ENCODE measurements at regions not wholly inside any gene's neighbourhood (a gene's known extent, or its start where the extent isn't known, plus 50 kb on each side); places are given as distances from the start of the nearest gene placed in this dataset.
"Not testable (repeated sequence)": the region's sequence is repeated elsewhere in the genome, so short reads cannot be mapped to it uniquely, and the experiment has no call there.

DNA sequence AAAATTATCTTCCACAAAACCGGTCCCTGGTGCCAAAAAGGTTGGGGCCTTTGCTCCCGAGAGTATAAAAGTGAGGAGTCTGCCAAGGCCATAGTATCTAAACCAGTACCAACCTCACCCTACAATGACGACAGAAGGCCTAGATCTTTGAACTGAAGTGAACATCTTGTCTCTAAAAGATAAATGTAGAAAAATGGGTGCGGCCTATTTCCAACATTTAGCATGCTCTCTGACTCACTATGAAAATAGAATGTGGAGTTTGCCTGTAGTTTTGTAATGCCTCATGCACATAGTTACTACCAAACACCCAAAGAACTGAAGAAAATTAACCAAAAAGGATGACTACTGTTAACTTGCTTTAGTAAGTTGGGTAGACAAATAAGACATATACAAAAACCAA is 218.4 kb downstream of the SLITRK2 start:
- Histone ChIP-seq H3K4me3 (ENCODE audit: low read length, poor library complexity, severe bottlenecking) (no peak overlapping the region), H3K36me3 (ENCODE audit: insufficient read depth, low read length) (no peaks in the 10 kb centered on the region), H3K9me3 (ENCODE audit: insufficient read depth, low read depth, low read length) (no peaks in the 10 kb centered on the region), H3K4me1 (ENCODE audit: insufficient read depth, low read length, poor library complexity, severe bottlenecking) (no peaks in the 10 kb centered on the region), H3K9ac (ENCODE audit: low read depth, low read length, poor library complexity, severe bottlenecking) (no peak overlapping the region), H3K27me3 (ENCODE audit: insufficient read depth, low read length, poor library complexity, severe bottlenecking) (no peaks in the 10 kb centered on the region), H3K79me2 (ENCODE audit: insufficient read depth, low read length) (no peaks in the 10 kb centered on the region), H3K9me2 (replicated peaks; ENCODE audit: low read depth, low read length) (no peaks in the 10 kb centered on the region), H3K4me2 (ENCODE audit: low read depth, low read length, poor library complexity, severe bottlenecking) (no peak overlapping the region), H2AFZ (ENCODE audit: low read length) (no peak overlapping the region), H4K20me1 (ENCODE audit: insufficient read depth, low read length, poor library complexity, severe bottlenecking) (no peaks in the 10 kb centered on the region), H3F3A (ENCODE audit: low read depth) (no peaks in the 10 kb centered on the region)
- TF ChIP-seq, protein P1, sequence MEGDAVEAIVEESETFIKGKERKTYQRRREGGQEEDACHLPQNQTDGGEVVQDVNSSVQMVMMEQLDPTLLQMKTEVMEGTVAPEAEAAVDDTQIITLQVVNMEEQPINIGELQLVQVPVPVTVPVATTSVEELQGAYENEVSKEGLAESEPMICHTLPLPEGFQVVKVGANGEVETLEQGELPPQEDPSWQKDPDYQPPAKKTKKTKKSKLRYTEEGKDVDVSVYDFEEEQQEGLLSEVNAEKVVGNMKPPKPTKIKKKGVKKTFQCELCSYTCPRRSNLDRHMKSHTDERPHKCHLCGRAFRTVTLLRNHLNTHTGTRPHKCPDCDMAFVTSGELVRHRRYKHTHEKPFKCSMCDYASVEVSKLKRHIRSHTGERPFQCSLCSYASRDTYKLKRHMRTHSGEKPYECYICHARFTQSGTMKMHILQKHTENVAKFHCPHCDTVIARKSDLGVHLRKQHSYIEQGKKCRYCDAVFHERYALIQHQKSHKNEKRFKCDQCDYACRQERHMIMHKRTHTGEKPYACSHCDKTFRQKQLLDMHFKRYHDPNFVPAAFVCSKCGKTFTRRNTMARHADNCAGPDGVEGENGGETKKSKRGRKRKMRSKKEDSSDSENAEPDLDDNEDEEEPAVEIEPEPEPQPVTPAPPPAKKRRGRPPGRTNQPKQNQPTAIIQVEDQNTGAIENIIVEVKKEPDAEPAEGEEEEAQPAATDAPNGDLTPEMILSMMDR (conservative IDR thresholded peaks at IDR 0.05; ENCODE audit: low read length), result no peak
- no peak for TF ChIP-seq EZH2phosphoT487 (IDR thresholded peaks at IDR 0.05; ENCODE audit: borderline replicate concordance)

DNA sequence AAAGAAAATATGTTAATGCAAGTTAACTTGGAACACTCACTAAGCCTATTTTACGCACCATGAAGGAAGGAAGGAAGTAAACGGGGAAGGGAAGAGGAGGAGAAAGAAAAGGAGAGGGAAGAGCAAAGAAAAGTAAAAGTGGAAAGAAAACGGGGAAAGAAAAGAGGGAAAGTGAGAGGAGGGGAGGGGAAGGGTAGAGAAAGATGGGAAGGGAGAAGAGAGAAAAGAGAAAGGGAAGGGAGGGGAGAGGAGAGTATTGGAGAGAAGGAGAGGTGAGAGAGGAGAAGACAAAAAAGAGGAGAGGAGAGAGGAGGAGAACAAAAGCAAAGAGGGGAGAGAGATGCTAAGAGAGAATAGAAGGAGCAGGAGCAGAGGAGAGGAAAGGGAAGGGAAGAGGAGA is 224.1 kb downstream of the SLITRK2 start:
- Histone ChIP-seq H3K9me3 (ENCODE audit: insufficient read depth, low read depth, low read length) (no peaks in the 10 kb centered on the region), H3F3A (ENCODE audit: low read depth) (no peaks in the 10 kb centered on the region), H3K79me2 (ENCODE audit: insufficient read depth, low read length) (no peaks in the 10 kb centered on the region), H3K36me3 (ENCODE audit: insufficient read depth, low read length) (no peaks in the 10 kb centered on the region), H4K20me1 (ENCODE audit: insufficient read depth, low read length, poor library complexity, severe bottlenecking) (no peaks in the 10 kb centered on the region), H3K4me2 (ENCODE audit: low read depth, low read length, poor library complexity, severe bottlenecking) (no peak overlapping the region), H2AFZ (ENCODE audit: low read length) (no peak overlapping the region), H3K27me3 (ENCODE audit: insufficient read depth, low read length, poor library complexity, severe bottlenecking) (no peaks in the 10 kb centered on the region), H3K4me3 (ENCODE audit: low read length, poor library complexity, severe bottlenecking) (no peak overlapping the region), H3K9me2 (replicated peaks; ENCODE audit: low read depth, low read length) (no peaks in the 10 kb centered on the region), H3K4me1 (ENCODE audit: insufficient read depth, low read length, poor library complexity, severe bottlenecking) (no peaks in the 10 kb centered on the region), H3K9ac (ENCODE audit: low read depth, low read length, poor library complexity, severe bottlenecking) (no peak overlapping the region)
- TF ChIP-seq, protein P1 (conservative IDR thresholded peaks at IDR 0.05; ENCODE audit: low read length), result no peak
- no peak for TF ChIP-seq EZH2phosphoT487 (IDR thresholded peaks at IDR 0.05; ENCODE audit: borderline replicate concordance)

DNA sequence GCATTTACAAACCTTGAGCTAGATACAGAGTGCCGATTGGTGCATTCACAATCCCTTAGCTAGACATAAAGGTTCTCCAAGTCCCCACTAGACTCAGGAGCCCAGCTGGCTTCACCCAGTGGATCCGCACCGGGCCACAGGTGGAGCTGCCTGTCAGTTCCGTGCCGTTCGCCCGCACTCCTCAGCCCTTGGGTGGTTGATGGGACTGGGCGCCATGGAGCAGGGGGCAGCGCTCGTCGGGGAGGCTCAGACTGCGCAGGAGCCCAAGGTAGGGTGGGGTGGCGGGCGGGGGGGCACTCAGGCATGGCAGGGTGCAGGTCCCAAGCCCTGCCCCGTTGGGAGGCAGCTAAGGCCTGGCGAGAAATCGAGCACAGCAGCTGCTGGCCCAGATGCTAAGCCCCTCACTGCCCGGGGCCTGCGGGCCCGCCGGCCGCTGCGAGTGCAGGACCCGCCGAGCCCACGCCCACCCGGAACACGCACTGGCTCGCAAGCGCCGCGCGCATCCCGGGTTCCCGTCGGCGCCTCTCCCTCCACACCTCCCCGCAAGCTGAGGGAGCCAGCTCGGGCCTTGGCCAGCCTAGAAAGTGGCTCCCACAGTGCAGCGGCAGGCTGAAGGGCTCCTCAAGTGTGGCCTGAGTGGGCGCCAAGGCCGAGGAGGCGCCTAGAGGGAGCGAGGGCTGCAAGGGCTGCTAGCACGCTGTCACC is 228.5 kb downstream of the SLITRK2 start:
- H3K4me1 ChIP-seq (ENCODE audit: insufficient read depth, low read length, poor library complexity, severe bottlenecking); H4K20me1 ChIP-seq (ENCODE audit: insufficient read depth, low read length, poor library complexity, severe bottlenecking); H3K4me2 ChIP-seq (ENCODE audit: low read depth, low read length, poor library complexity, severe bottlenecking); H3K79me2 ChIP-seq (ENCODE audit: insufficient read depth, low read length); H3K4me3 ChIP-seq (ENCODE audit: low read length, poor library complexity, severe bottlenecking); H2AFZ ChIP-seq (ENCODE audit: low read length); H3K9me3 ChIP-seq (ENCODE audit: insufficient read depth, low read depth, low read length); H3K9ac ChIP-seq (ENCODE audit: low read depth, low read length, poor library complexity, severe bottlenecking); H3K9me2 ChIP-seq (replicated peaks; ENCODE audit: low read depth, low read length); H3K27me3 ChIP-seq (ENCODE audit: insufficient read depth, low read length, poor library complexity, severe bottlenecking); H3K36me3 ChIP-seq (ENCODE audit: insufficient read depth, low read length); H3F3A ChIP-seq (ENCODE audit: low read depth): not testable (repeated sequence)

DNA sequence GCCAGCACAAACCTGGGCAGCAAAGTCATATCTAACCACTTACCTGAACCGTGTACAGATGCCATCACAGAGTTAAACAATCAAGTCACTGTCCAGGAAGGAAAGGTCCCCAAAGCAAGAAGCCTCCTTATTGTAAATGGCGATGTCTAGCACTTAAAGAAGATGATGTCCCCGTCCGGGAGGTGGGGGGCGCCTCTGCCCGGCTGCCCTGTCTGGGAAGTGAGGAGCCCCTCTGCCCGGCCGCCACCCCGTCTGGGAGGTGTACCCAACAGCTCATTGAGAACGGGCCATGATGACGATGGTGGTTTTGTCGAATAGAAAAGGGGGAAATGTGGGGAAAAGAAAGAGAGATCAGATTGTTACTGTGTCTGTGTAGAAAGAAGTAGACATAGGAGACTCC is 231.9 kb downstream of the SLITRK2 start:
- H3K36me3 ChIP-seq (ENCODE audit: insufficient read depth, low read length); H3F3A ChIP-seq (ENCODE audit: low read depth); H3K4me3 ChIP-seq (ENCODE audit: low read length, poor library complexity, severe bottlenecking); H3K4me2 ChIP-seq (ENCODE audit: low read depth, low read length, poor library complexity, severe bottlenecking); H3K79me2 ChIP-seq (ENCODE audit: insufficient read depth, low read length); H3K9me3 ChIP-seq (ENCODE audit: insufficient read depth, low read depth, low read length); H2AFZ ChIP-seq (ENCODE audit: low read length); H4K20me1 ChIP-seq (ENCODE audit: insufficient read depth, low read length, poor library complexity, severe bottlenecking); H3K27me3 ChIP-seq (ENCODE audit: insufficient read depth, low read length, poor library complexity, severe bottlenecking); H3K9ac ChIP-seq (ENCODE audit: low read depth, low read length, poor library complexity, severe bottlenecking); H3K9me2 ChIP-seq (replicated peaks; ENCODE audit: low read depth, low read length); H3K4me1 ChIP-seq (ENCODE audit: insufficient read depth, low read length, poor library complexity, severe bottlenecking): not testable (repeated sequence)
